OCI-LY3 (cell line): ENCODE measurements at regions not wholly inside any gene's neighbourhood (a gene's known extent, or its start where the extent isn't known, plus 50 kb on each side); places are given as distances from the start of the nearest gene placed in this dataset.

Source experiments
- CTCF ChIP-seq: fragments of 200-600, 300-600 bp; sonication (generic); IDR thresholded peaks from 2 replicates; pipeline ENCODE4 v1.5.1; 2014; ENCODE audit warnings: antibody characterized with exemption, low read length, low read depth
- EZH2phosphoT487 ChIP-seq: fragments of 200-600 bp; shearing (Covaris generic); IDR thresholded peaks from 2 replicates; pipeline ENCODE4 v1.6.1; 2018; ENCODE audit warnings: antibody characterized with exemption, mixed run types, low read depth

DNA sequence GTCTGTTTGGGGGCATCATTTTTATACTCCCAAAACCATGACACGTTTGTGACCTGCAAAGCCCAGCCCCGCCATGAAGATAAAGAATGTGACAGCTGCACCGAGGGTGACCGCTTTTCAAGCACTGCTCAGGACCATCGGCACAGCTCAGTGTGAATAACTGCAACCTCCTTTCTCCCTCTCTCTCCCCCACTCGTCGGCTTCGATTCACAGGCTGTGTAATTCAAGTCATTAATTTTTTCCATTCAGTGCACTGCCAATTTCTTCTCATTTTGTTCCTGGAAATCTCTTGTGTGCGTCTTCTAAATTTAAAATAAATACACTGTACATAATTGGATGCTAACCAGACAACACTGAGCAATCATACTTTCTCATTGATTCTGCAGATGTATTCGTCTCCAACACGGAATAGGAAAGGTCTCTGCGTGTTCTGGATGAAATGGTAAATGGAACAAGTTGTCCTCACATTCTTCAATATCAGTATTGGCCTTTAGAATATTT is 260.8 kb downstream of the TTC8 start:
- TF ChIP-seq CTCF (no peak), EZH2phosphoT487 (no peak)
